H1 (cell line): ENCODE measurements at regions not wholly inside any gene's neighbourhood (a gene's known extent, or its start where the extent isn't known, plus 50 kb on each side); places are given as distances from the start of the nearest gene placed in this dataset.

Experiments
- BCL11A ChIP-seq, 2 experiments: IDR thresholded peaks; one replicate each; pipeline ENCODE4 v1.6.1; 2011; ENCODE audit warnings: low read depth in 2 of 2, low read length in 2 of 2, mild to moderate bottlenecking in 2 of 2
- KDM1A ChIP-seq: fragments of 200-600, 300-600 bp; sonication (generic); IDR thresholded peaks from 2 replicates; pipeline ENCODE4 v1.7.1; 2016; ENCODE audit warnings: mild to moderate bottlenecking, low read length, borderline replicate concordance
- KDM5A ChIP-seq: fragments of 200-600 bp; IDR thresholded peaks from 2 replicates; pipeline ENCODE4 v1.7.1; 2012; ENCODE audit warnings: mild to moderate bottlenecking, low read length, inconsistent platforms, mixed read lengths
- POLR2A ChIP-seq, 2 experiments: IDR thresholded peaks; 1 replicate in 1 of 2; 2 replicates in 1 of 2; pipeline ENCODE4 v1.6.1; 2011; ENCODE audit warnings: low read depth in 2 of 2, low read length in 2 of 2, mild to moderate bottlenecking in 2 of 2; ENCODE audit errors: control extremely low read depth in 1 of 2
- SIRT6 ChIP-seq: IDR thresholded peaks from one replicate; pipeline ENCODE4 v1.7.1; 2012; ENCODE audit warnings: low read length, inconsistent platforms
- SP1 ChIP-seq: IDR thresholded peaks from 2 replicates; pipeline ENCODE4 v1.6.1; 2011; ENCODE audit warnings: low read depth, low read length
- TAF7 ChIP-seq: optimal IDR thresholded peaks from 2 replicates; pipeline ENCODE3; 2011; ENCODE audit warnings: low read depth, mild to moderate bottlenecking, inconsistent platforms, low read length, moderate library complexity, borderline replicate concordance
- TCF12 ChIP-seq: IDR thresholded peaks from 2 replicates; pipeline ENCODE4 v1.6.1; 2011; ENCODE audit warnings: low read depth, mild to moderate bottlenecking, low read length
- YY1 ChIP-seq: IDR thresholded peaks from 2 replicates; pipeline ENCODE4 v1.6.1; 2011; ENCODE audit warnings: low read depth, mild to moderate bottlenecking, low read length

DNA sequence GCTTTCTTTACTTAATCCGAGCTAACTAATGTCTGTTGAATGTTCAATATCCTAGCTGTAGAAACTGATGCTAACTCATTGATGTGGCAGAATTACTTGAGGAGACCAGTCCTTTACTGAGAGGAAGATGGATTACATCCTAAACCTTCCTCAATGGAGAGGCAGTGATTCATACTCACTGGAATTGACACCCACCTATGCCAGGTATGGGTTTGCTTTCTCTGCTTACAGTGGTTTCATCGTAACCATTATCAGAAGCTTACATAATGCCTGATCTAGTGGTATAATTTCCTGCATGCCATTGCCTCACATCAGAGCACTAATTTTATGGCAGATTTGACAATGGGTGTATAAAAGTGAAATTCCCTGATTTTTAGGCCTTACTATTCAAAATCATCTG lies 384.7 kb downstream of the ANXA1 start (continued):
- no peak for TF ChIP-seq KDM1A
- TF ChIP-seq YY1, result no peak
- no peak for TF ChIP-seq SIRT6
- TF ChIP-seq KDM5A, result no peak
- TF ChIP-seq POLR2A (IDR thresholded peaks at IDR 0.05; ENCODE audit: control extremely low read depth in 1 of 2, low read depth in 2 of 2, low read length in 2 of 2), result no peak
- no peak for TF ChIP-seq TCF12
- no peak for TF ChIP-seq SP1
- TF ChIP-seq TAF7, result no peak
- TF ChIP-seq BCL11A (IDR thresholded peaks at IDR 0.05; ENCODE audit: low read depth in 2 of 2, low read length in 2 of 2), result no peak
